HT1080 (cell line): ENCODE measurements at regions not wholly inside any gene's neighbourhood (a gene's known extent, or its start where the extent isn't known, plus 50 kb on each side); places are given as distances from the start of the nearest gene placed in this dataset.
"Not testable (repeated sequence)": the region's sequence is repeated elsewhere in the genome, so short reads cannot be mapped to it uniquely, and the experiment has no call there.

ENCODE experiments used
- DNase-seq: peaks from one replicate; pipeline ENCODE4 v3.0.0-alpha.2; 2015; ENCODE audit warnings: low read depth

- no peak for DNase-seq
Measured at GRCh38 chr17:28247671-28248555, 71.1 kb upstream of the TMEM97 start.

- no peak for DNase-seq
Measured at GRCh38 chr17:28249706-28250105, 69.3 kb upstream of the TMEM97 start.

- peak; percentile 68 for DNase-seq
Measured at GRCh38 chr17:28252436-28252835, 66.6 kb upstream of the TMEM97 start.

- DNase-seq = no peak
Measured at GRCh38 chr17:28253663-28254062, 65.3 kb upstream of the TMEM97 start.

GRCh38 chr17:28255616-28256015 lies 63.4 kb upstream of the TMEM97 start:
- no peak for DNase-seq

GRCh38 chr17:28256370-28256769 lies 62.6 kb upstream of the TMEM97 start:
- no peak for DNase-seq

GRCh38 chr17:28256881-28257280 lies 62.1 kb upstream of the TMEM97 start:
- no peak for DNase-seq

- DNase-seq = no peak
Measured at GRCh38 chr17:28258347-28258887, 60.6 kb upstream of the TMEM97 start.

- no peak for DNase-seq
Measured at GRCh38 chr17:28261219-28261618, 57.8 kb upstream of the TMEM97 start.

GRCh38 chr17:28262123-28262745 lies 56.8 kb upstream of the TMEM97 start:
- not testable (repeated sequence) for DNase-seq

GRCh38 chr17:28264902-28265548 lies 54.0 kb upstream of the TMEM97 start:
- not testable (repeated sequence) for DNase-seq

GRCh38 chr17:28265856-28266546 lies 53.0 kb upstream of the TMEM97 start:
- DNase-seq = not testable (repeated sequence)

- DNase-seq = not testable (repeated sequence)
Measured at GRCh38 chr17:28266547-28266920, 52.5 kb upstream of the TMEM97 start.

- not testable (repeated sequence) for DNase-seq
Measured at GRCh38 chr17:28266926-28267719, 51.9 kb upstream of the TMEM97 start.

GRCh38 chr17:28267720-28268609 lies 51.0 kb upstream of the TMEM97 start:
- no peak for DNase-seq

GRCh38 chr17:28268610-28269313 lies 50.2 kb upstream of the TMEM97 start:
- DNase-seq = no peak
